GDM1 (cell line): ENCODE measurements at regions not wholly inside any gene's neighbourhood (a gene's known extent, or its start where the extent isn't known, plus 50 kb on each side); places are given as distances from the start of the nearest gene placed in this dataset.

Experiments used
- DNase-seq: peaks from one replicate; lab custom pipeline; 2025; lab: John Stamatoyannopoulos, UW

DNA sequence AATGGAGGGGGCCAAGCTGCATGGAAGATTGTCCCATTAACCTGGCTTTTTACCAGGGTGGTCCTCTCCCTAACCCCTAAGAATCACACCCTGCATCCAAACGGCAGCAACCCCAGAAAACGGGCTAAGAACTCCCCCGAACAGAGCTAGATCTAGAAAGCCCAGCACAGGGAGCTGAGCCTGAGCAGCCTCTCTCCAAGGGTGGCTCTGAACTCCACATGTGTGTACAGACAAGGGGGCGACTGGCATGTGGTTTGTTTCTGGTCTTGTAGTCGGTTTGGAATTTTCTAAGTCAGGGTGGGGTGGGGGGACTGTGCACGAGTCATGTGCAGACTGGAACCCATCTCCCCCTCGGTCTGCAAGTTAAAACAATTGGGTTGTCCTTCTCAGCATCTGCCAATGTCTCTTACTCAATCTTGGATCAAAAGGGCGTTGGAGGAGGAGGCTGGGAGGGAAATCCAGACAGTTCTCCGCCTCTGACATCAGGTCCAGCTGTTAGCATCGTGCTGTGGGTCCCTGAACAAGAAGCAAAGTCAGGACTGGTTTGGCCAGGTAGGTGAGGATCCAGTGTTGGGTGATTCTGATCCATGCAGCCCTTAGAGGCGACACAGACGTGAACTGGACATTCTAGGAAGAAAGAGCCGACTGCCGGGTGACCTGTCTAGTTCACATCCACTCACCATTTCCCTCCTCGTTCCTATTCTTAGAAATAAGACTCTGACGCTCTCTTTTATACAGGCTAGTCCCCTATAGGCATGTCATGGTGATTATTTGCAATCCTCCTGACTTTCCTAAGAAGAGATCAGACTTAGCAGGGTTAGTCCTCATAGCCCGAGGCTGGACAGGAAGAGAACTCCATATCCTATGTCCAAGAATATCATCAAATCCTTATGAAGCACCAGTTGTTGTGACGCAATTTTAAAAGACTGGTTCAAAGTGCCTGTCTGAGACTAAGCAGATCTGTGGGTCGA, 381.8 kb downstream of the SOX9 start:
- no peak for DNase-seq

DNA sequence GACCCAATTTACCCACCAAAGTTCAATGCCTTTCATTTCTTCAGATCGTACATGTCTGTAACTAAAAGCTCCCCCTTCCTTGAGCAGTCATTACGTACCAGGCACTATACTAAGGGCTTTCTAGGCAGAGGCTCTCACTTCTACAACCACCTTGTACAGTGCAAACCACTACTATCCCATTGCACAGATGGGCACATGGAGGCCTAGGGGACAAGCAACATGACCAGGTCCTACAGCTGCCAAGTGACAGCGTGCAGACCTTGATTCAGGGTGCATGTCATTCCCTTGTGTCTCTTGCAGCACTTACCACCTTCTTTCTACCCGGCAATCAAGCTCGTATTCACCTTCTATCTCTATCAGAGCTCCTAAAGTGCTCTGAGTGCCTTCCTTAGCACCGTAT, 382.7 kb downstream of the SOX9 start:
- no peak for DNase-seq

DNA sequence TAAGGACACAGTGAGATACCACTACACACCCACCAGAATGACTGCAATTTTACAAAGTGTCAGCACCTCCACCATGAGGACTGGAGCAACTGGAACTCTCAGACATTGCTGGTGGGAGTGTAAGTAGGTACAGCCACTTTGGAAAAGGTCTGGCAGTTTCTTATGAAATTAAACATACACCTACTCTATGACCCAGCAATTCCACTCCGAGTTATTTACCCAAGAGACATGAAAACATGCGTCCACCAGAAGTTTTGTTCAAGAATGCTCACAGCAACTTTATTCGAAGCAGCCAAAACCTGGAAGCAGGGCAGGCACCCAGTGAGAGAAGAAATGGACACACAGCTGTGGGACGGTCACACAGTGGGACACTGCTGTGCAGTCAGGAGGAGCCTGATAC, 384.0 kb downstream of the SOX9 start:
- no peak for DNase-seq

DNA sequence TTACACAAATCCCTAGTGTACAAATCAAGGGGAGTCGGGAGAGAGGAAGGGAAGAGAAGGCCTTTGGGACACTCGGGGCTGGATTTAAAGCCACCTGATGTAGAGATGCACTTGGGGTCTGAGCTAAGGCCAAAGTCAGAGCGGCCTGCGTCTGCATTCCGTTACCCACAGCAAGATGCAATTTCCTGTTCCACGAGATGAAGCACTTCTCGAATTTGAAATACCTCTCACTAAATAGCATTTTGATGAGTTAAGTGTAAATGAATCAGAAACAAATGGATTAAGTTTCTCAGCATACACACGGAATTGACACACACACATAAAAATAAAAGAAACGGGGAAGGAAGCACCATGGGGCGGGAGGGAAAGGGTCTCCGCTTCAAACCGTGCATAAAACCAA, 386.0 kb downstream of the SOX9 start:
- DNase-seq: no peak

DNA sequence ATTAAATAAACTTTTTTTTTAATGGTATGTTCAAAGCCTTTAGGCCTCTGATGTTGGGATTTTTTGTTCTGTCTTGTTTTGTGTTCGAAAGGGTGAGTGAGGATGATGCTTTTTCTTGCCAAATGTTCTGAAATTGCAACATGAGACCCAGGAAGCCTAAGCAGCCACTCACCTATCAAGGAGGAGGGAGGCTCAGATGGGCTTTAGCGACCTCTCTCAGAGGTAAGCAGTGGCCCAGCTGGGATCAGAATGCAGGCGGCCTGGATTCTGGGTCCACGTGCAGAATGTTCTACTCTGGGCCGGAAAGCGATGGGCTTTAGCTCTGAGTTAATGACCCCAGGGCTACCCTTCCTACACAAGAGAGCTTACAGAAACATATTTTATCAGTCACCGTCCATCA, 386.6 kb downstream of the SOX9 start:
- no peak for DNase-seq

DNA sequence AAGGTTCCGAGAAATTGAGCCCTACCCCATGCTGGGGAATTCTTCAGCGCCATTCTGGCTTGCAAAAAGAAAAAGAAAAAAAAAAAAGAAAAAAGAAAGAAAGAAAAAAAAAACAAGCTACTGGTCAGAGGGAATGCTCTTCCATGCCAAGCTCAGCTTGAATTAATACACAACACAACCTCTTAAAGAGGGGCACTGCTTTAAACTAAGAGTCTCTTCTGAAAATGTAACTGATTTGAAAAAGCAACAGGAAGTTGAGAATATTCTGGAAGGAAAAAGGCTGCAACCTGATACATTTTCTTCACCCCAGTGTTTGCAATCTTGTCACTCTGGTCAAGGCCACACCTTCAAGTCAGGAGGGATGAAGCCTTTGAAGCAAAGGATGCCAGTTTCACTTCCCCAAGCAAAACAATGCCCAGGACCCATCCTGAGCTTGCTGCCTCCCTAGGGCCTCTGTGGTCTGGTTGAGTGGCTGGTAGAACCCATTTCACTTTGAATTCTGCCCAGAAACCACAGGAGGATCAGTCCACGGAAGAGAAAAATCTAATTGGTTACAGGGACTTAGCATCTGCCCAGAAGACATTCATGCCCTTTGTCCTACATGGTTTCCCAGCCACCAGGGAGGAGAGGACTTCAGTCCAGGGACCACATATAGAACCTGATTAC, 389.7 kb downstream of the SOX9 start:
- DNase-seq: no peak

DNA sequence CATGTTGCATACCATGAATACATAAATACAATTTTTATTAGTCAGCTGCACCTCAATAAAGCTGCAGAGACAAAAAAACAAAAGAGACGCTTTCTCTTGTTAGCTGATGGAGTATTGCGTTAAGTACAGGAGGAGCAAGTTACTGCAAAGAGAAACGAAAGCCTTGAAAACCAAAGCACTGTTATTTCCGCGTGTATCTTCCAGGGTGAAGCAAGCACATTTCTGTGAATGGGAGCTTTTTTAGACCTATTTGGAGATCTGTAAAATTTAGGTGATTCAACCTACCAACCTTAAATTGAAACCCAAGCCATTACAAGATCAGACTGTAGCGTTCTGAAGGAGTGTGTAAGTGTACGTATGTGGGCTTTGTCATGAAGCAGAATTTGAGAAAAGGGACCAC, 390.4 kb downstream of the SOX9 start:
- DNase-seq: no peak

DNA sequence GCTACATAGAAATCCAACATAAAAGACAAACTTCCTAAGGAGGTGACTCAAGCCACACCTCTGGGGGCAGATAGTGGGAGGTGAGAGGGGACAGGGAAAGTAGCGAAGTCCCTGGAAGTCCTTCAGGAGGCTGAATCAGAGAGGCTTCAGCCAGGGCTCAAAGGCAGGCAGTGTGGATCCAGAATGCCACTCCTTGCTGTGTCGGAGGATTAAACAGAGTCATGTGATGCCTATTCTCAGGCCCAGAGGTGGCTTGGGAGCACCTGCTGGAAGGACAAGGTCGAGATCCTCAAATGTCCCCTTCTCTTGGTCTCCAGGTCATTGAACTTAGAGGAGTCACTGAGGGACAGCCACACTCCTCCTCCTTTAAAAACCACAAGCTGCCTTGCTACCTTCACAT, 391.1 kb downstream of the SOX9 start:
- DNase-seq: no peak

DNA sequence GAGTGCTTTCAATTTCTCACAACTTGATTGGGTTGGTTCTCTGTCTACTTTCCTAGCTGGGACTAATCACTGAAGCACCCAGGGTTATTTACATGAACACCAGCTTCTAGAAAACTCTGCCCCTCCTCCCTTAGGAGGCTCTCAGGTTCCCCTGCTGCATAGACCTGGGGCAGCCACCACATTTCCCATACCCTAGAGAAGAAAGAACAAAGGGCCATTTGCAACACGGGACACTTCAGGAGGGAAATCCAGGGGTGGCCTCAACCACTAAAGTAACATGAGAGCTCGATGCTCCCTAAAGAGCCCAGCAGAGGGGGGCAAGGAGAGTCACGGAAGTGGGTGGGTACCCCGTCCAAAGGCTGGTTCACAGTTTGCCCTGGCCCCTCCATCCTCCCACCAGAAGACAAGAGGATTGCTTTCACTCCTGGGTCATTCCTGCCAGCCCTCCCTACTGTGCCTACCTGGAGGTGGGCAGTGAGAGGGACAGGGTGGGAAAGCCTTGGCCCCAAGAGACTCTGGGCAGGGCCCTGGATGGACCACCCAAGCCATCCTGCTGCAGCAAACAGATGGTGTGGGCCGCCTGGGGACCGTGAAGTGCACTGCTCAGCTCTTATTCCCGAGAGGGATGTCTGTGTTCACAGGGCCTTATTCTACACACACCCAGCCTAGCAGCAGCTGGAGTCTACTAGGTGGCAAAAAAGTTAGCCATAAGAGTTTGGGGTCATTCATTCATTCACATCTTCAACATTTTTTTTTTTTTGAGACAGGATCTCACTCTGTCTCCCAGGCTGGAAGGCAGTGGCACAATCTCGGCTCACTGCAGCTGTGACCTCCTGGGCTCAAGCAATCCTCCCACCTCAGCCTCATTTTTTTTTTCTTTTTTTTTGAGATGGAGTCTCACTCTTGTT, 392.1 kb downstream of the SOX9 start:
- DNase-seq: no peak

DNA sequence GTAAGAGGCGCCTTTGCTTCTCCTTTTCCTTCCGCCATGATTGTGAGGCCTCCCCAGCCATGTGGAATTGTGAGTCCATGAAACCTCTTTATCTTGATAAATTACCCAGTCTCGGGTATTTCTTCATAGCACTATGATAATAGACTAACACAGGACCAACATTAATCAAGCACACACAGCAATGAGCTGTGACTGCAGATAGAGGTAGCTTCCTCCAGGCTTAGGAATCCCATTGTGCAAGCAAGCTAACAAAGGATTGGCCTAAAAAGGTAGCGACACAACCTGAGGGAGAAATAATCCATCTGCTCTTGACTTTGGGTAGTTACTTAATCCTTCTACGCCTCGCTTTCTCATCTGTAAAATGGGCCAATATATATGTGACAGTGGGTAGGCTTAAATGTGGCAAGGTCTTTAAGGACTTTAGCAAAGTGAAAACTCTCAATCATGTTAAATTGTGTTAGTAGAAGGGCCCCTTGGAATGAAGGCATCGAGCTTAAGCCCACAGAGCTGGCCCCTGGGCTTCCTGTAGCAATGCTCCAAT, 393.6 kb downstream of the SOX9 start:
- no peak for DNase-seq

DNA sequence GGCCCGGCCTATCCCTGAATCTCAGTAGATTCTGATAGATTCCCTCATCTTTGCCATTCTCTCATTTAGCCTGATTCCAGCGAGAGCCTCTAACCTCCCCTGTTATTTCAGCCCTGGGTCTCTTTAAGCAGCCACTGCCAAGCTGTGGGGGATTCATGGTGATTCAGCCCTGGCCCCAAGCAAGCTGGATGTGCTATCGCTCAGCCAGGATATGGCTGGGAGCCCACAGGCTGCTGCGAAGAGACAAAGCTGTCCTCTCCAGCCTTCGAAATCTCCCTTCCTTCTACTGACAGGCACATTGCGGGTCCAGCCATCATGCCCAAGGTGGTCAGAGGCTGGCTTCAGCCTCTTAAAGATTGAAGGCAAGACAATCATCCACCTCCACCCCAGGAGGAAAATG, 394.1 kb downstream of the SOX9 start:
- no peak for DNase-seq

DNA sequence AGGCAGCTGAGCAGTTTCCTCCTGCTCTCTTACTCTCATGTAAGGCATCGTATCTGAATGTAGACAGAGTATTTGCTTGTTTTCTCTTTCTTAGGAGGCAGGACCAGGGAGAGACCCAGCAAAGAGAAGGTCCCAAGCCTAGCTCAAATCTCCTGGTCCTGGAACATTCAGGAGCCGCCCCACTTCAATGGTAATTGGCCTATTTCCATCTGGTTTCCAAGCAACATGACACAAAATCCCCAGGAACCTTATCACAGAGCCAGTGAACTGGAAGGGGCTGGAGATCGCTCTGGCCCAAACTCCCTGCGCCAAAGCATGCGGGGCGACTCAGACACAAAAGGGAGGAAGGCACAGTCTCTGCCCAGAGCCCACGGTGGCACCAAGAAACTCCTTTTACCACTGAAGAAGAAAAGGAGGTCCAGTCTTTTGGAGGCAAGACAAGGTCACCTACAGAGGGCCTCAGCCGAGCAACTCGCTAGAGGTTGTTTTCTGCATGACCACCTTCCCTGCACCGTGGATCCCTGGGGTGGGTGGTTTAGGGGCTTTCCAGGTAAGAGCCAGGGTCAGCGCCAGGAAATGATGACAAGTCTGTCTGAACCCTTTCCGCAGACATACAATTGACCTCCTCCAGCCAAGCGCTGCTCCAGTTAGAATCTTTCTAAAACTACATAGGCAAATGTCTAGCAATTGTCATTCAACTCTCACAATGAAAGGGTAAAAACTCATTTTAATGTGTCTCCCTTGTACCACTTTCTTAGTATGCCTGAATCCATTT, 394.7 kb downstream of the SOX9 start:
- DNase-seq: no peak

DNA sequence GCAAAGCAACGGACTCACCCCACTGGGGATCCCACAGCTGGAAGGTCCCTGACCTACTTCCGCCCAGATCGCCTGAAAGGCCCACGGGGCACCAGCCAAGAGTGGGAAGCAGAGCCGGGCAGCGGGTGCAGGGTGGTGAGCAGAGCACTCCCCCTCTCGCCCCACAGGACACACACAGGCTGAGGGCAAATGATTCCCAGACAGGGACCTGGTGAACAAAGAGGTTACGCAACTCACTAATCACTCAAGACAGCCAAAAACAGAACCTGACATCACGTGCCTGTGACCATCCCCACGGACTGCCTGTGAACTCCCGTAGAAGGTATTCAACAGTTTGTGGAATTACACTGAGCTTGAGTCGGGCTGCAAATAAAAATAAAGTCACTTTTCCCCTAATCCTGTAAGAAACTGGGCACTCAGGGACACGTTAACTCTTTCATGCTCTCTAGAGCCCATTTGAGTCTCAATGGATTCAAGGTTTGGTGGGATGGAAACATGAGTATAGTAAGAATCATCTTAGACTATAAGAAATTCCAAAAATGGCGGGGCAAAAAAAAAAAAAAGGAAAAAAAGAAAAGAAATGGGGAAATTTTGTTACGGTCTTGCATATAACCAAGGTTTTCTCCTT, 396.1 kb downstream of the SOX9 start:
- DNase-seq: no peak

DNA sequence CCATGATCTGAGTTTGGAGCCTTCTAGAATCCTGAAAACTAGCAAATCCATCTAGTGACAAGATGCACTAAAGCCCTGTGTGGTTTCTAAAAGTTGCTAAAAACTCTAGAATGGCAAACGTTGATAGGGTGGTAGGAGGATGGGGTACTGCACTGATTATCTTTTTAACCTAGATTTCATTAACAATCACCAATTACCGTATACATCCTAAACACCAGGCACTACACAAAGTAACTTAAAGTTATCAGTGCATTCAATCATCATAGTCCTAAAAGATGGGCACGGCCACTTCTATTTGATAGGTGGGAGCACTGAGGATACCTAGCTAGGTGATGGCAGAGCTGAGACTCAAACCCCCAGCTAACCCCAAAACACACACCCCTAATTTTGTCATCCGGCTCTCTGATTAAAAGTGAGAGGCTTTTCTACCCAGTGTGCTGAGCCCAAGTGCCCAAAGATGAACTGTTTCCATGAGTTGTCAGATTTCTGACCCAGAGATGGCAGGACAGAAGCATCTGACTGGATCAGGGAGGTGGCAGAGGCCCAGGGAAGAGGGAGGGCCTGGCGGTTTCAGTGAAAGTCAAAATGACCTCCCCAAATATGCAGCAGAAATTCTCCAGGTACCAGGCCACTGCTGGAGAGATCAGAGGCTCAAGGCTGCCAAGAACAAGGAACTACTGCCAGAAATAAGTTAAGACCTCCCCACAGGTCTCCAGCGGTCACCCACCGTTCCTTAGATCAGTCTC, 396.8 kb downstream of the SOX9 start:
- no peak for DNase-seq

DNA sequence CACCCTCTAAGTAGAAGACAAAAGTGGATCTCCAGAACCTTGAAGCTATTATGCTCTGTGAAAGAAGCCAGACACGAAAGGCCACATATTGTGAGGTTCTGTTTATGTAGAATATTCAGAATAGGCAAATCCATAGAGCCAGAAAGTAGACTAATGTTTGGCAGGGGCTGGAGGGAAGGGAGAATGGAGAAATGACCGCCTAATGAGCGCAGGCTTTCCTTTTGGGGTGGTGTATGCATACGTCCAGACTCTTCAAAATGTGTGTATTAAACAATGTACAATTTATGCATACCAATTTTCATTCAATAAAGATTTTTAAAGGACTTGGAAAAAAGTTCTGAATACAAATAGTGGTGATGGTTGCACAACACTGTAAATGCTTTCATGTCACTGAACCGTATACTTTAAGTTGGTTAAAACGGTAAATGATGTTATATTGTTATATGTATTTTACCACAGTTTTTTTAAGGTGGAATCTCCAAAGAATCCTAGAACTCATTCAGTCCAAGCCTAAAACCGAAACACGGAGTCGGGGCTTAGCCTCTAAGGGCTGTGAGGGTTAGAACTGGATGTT, 397.4 kb downstream of the SOX9 start:
- no peak for DNase-seq

DNA sequence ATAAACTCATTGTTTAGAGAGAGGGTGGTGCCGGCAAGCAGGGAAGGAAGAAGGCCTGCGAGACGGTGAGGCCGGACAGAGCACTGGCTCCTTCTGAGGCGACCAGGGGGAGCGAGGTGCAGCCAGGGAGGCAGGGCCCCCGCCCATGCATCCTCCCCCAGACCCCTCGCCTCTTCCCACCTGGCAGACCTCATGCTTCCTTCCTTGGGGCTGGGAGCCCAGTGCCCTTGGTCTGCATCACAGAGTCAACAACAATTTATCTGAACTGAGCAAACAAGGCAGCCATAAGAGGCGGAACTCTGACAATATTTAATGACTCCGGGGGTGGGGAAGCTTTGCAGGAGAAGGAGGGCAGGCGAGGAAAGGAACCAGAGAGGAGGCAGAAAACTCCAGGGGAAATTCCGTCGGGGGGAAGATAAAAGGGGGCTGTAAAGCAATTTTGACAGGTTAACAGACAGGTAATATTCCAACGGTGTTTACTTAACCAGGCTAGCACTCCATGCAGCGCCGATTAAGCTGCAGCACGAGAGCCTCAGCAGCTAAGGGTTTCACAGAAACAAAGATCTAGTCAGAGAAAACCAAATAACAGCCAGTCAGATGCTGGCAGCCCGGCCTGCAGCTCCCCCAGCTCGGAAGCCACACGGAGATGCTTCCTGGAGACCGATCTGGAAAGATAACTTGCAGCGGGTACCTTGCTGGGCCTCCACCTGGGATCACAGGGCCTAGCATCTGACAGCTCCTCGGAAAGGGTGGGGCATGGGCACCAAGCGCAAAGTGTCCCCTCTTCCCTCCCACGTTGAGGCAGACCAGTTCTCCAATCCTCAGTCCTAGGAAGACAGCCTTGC, 398.2 kb downstream of the SOX9 start:
- DNase-seq: no peak

DNA sequence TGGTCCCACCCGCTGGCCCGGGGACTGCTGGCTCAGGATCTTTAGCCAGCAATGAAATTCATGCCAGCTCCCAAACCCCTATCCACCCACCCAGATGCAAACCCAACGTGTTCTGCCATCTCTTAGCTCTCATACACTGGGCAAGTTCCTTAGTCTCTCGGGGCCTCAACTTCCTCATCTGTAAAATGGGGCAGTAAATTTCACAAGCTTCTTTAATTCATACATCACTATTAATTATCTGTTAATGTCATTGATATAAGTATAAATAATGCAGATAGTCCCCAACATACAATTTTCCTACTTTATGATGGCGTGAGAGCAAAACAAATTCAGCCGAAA, 398.7 kb downstream of the SOX9 start:
- no peak for DNase-seq

DNA sequence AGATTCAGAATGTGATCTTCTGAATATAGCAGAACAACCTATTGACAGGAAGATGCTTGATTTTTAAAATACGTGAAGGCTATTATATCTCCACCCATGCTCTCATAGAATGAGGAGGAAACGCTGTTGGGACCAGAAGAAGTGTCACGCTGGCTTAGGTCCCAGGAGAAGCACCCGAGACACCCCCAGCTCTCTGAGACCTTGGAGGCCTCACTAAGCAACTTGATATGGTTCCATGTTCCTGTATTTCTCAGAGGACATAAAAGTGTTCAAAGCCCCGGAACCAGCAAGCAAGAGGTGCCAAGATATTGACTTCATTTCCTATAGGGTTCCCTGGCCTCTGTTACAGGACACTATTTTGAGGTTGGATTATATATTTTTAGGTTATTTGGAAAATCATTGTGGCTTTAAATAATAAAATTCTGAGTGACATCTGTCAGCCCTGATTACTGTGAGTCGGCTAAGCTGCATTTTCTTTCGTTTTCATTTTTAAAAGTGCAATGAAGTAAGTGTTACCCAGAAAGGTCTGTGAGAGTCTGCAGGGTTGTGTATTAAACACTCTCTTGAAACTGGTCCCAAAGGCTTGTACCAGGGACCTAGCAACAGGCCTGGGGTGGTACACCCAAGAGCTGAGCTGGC, 400.0 kb downstream of the SOX9 start:
- DNase-seq: no peak

DNA sequence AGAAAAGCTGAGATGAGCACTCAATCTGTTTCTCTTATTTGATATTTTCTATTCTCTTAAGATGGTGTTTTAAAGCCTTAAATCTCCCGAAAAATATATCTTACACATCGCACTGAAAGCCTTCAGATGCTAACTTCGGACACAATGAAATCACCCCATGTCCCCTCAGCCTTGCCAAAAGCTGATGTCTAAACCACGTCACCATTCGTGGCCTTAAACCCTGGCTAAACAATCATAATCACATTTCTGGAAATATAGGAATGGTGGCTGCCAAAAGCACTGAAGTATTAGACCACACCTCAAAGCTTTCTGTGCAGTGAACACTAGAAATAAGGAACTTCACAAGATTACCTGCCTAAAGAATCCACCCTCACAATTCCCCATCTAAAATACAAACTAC, 402.7 kb downstream of the SOX9 start:
- no peak for DNase-seq
